Right cardiac atrium (tissue), 5 donors: ENCODE measurements at regions not wholly inside any gene's neighbourhood (a gene's known extent, or its start where the extent isn't known, plus 50 kb on each side); places are given as distances from the start of the nearest gene placed in this dataset.
A peak's percentile ranks its signal among the peaks of the same experiment; 100 is the strongest.
"Not testable (repeated sequence)": the region's sequence is repeated elsewhere in the genome, so short reads cannot be mapped to it uniquely, and the experiment has no call there.

Experiments used
- ATAC-seq, 2 donors: fragments of 200-7000 bp; cut with Tn5 transposase; one replicate each; pipeline versions ENCODE4 v1.8.0 to v1.9.1; 2020; ENCODE audit warnings: moderate library complexity in 2 of 2, mild to moderate bottlenecking in 1 of 2
- DNase-seq, 3 donors: peaks; one replicate each; pipeline ENCODE4 v3.0.0-alpha.2; 2020
- H3K27ac ChIP-seq: one replicate; pipeline ENCODE4 v1.5.1; 2013; ENCODE audit warnings: mild to moderate bottlenecking, low read length, control low read depth, moderate library complexity
- H3K27me3 ChIP-seq: one replicate; pipeline ENCODE4 v1.6.1; 2013; ENCODE audit not compliant: control insufficient read depth, insufficient read depth
- H3K4me1 ChIP-seq: one replicate; pipeline ENCODE4 v1.6.1; 2013; ENCODE audit warnings: low read length; ENCODE audit not compliant: control insufficient read depth, insufficient read depth
- H3K4me3 ChIP-seq: one replicate; pipeline ENCODE4 v1.5.1; 2013; ENCODE audit warnings: low read length, control low read depth
- H3K9me3 ChIP-seq: one replicate; pipeline ENCODE4 v1.6.1; 2013; ENCODE audit warnings: low read length; ENCODE audit not compliant: control insufficient read depth
- WGBS: extraction: QIAGEN DNeasy Blood & Tissue Kit; methylation state at CpG from one replicate; pipeline ENCODE4 v1.1.7; 2013; 5-methylcytosine and 5-hydroxymethylcytosine counted together
- intact Hi-C, 4 donors: fragments of 100-400 bp; cut with DNase I; formaldehyde crosslinking; loops; one replicate each; pipeline versions ENCODE4 v1.11.0 to v1.14.0; 2022 to 2023
- donor health status: healthy with polysubstance abuse.
- donor health status: DM: no; HTN: yes; CAD: no.
- donor health status: DM: no; HTN: no; CAD: no.
- donor health status: DM: no; HTN: yes; CAD: no; lungs with severe emphysema.
- donor health status: DM: yes; HTN: yes; CAD: no.

DNA sequence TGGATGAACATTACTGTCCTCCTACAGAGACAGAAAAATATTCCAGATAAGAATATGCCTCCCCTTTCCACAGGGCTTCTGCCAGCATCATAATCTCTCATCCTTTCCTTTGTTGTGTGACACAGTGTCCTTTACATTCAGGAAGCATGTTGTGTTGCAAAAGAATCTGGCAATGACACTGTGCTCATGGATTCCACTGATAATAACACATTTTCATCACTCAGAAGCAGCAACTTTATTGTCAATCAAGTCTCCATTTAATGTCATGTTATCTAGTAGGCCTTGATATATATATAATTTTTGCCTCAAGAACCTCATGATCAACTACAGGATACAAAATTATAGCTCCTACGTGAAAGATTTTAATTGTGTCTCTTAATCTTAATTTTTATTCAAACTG is 833.9 kb downstream of the FSTL5 start:
- Histone ChIP-seq H3K27me3 (no peaks in the 10 kb centered on the region), H3K27ac (no peak overlapping the region), H3K4me3 (no peak overlapping the region), H3K9me3 (no peaks in the 10 kb centered on the region), H3K4me1 (no peaks in the 10 kb centered on the region)
- intact Hi-C loops = no loop called here
- 72% methylated on average over 1 of the region's 1 CpG for WGBS
- no peak for DNase-seq
- ATAC-seq = no peak

DNA sequence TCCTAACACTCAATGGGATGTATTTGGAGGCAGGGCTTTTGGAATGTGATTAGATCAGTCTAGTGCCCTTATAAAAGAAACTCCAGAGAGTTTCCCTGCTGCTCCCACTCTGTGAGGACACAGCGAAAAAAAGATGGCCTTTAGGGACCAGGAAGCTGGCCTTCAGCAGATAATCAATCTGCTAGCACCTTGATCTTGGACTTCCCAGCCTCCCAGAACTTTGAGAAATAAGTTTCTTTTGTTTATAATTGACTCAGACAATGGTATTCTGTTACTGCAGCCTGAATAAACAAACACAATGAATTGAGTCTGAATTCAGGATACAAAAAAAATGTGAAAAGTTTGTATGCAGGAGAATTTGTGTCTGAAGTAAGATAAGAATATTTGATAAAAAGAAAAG is 842.1 kb downstream of the FSTL5 start:
- Histone ChIP-seq H3K27me3 (no peaks in the 10 kb centered on the region), H3K9me3 (no peaks in the 10 kb centered on the region), H3K27ac (no peak overlapping the region), H3K4me3 (no peak overlapping the region), H3K4me1 (no peaks in the 10 kb centered on the region)
- intact Hi-C loops = no loop called here
- DNase-seq (no peak), ATAC-seq (no peak)
- WGBS = 70% methylated on average over 1 of the region's 1 CpG

DNA sequence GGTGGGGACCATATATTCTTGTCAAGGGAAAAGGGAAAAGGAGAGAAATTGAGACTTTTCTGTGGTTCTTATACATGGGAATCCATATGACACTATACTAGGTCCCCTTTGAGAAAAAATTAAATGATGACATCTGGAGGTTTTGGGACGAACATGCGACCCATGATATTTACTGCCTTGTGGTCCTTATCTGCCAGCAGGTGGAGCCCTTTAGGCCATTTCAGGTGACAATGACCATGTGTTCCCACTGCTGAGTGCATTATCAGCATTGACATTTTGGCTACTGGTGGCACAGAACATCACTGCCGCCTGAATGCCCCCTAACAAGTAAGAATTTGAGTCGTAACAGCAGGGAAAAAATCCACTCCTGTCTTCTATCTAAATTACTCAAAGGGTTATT is 843.4 kb downstream of the FSTL5 start:
- DNase-seq = peak in 1 of 3 donors; percentile 6
- Histone ChIP-seq H3K27me3 (no peaks in the 10 kb centered on the region), H3K27ac (no peak overlapping the region), H3K4me3 (no peak overlapping the region), H3K4me1 (no peaks in the 10 kb centered on the region), H3K9me3 (no peaks in the 10 kb centered on the region)
- ATAC-seq = no peak
- WGBS = 25% methylated on average over 4 of the region's 4 CpGs
- intact Hi-C loops = no loop called here

DNA sequence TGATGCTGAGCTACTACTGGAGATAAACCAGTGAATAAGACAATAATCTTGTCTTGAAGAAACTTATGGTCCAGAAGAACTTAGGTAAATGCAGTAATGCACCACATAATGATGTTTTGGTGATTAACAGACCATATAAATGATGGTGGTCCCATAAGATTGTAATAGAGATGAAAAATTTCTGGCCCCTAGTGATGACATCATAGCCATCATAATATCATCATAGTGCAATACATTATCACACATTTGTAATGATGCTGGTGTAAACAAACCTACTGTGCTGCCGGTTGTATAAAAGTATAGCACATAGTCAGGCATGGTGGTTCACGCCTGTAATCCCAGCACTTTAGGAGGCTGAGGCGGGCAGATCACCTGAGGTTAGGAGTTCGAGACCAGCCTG is 846.8 kb downstream of the FSTL5 start:
- no peak overlapping the region for H3K4me3 ChIP-seq
- H3K27ac ChIP-seq = no peak overlapping the region
- H3K9me3 ChIP-seq = no peaks in the 10 kb centered on the region
- no peak for DNase-seq
- H3K4me1 ChIP-seq = no peaks in the 10 kb centered on the region
- ATAC-seq = no peak
- no peaks in the 10 kb centered on the region for H3K27me3 ChIP-seq
- 85% methylated on average over 4 of the region's 4 CpGs for WGBS
- intact Hi-C loops = no loop called here

DNA sequence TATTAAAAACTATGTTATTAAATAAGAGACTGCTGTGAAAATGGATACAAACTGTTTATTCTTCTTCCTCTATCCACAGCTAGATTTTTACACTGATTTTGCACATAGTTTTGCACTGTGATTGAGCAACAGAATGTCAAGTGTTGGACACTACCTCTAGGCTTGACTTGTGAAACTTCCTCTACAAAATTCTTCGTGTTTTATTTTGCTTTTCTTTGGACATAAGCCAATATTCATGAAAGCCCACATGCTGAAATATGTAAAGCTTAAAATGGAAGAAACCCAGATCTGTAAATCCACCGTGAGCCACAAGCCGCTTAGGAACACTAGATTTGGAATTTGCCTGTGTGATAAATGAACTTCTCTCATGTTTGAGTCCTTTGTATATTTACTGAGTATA is 849.4 kb downstream of the FSTL5 start:
- Histone ChIP-seq H3K27me3 (no peaks in the 10 kb centered on the region), H3K4me1 (no peaks in the 10 kb centered on the region), H3K4me3 (no peak overlapping the region), H3K9me3 (no peaks in the 10 kb centered on the region), H3K27ac (no peak overlapping the region)
- intact Hi-C loops = no loop called here
- no peak for DNase-seq
- ATAC-seq = no peak
- 38% methylated on average over 3 of the region's 3 CpGs for WGBS

DNA sequence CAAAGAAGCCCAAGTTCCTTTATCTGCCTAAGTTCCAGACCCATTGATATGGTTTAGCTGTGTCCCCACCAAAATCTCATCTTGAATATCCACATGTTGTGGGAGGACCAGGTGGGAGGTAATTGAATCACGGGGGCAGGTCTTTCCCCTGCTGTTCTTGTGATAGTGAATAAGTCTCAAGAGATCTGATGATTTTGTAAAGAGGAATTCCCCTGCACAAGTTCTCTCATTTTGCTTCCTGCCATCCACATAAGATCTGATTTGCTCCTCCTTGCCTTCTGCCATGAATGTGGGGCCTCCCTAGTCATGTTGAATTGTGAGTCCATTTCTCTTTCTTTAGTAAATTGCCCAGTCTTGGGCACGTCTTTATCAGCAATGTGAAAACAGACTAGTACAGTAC is 860.2 kb downstream of the FSTL5 start:
- DNase-seq (no peak), ATAC-seq (no peak)
- Histone ChIP-seq H3K4me1 (no peaks in the 10 kb centered on the region), H3K9me3 (no peaks in the 10 kb centered on the region), H3K27me3 (no peaks in the 10 kb centered on the region), H3K4me3 (no peak overlapping the region), H3K27ac (no peak overlapping the region)
- 57% methylated on average over 2 of the region's 2 CpGs for WGBS
- intact Hi-C loops = no loop called here

DNA sequence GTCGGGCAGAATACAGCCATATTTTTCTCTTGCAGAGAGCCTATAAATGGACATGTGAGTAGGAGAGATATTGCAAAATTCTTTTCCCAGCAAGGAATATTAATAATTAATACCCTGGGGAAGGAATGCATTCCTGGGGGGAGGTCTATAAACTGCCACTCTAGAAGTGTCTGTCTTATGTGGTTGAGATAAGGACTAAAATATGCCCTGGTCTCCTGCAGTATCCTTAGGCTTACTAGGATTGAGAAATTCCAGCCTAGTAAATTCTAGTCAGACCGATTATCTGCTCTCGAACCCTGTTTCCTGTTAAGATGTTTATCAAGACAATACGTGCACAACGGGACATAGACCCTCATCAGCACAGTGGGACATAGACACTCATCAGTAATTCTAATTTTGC is 872.6 kb downstream of the FSTL5 start:
- H3K27ac ChIP-seq = no peak overlapping the region
- DNase-seq = no peak
- WGBS = 67% methylated on average over 5 of the region's 5 CpGs
- no peaks in the 10 kb centered on the region for H3K9me3 ChIP-seq
- ATAC-seq = no peak
- intact Hi-C loops = no loop called here
- no peaks in the 10 kb centered on the region for H3K4me1 ChIP-seq
- H3K4me3 ChIP-seq = no peak overlapping the region
- no peaks in the 10 kb centered on the region for H3K27me3 ChIP-seq

DNA sequence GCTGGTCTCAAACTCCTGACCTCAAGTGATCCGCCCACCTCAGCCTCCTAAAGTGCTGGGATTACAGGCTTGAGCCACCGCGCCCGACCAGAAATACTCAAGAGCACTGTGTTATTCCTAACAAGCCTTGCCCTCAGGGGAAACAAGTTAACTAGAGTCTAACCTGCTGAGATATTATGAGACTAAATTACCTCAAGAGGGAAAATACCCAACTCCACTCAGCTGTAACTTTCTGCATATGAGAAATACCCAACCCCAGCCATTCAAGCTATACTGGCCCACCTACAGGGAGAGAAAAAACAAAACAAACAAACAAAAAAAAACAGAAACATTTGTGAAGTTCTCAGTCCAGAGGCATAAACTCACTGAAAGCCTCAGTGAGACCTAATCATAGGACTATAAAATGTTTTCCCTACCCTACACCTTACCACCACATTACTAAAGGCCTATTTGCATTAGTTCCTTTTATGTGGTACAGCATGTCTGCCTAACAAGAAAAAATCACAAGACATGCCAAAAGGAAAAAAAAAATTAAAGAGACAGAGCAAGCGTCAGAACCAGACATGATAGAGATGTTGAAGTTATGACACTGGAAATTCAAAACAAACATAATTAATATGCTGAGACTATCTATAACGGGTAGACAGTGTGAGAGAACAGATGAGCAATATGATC is 876.0 kb downstream of the FSTL5 start:
- 86% methylated on average over 6 of the region's 6 CpGs for WGBS
- no peak overlapping the region for H3K27ac ChIP-seq
- H3K27me3 ChIP-seq = no peaks in the 10 kb centered on the region
- ATAC-seq = no peak
- no peaks in the 10 kb centered on the region for H3K4me1 ChIP-seq
- no peak for DNase-seq
- H3K9me3 ChIP-seq = no peaks in the 10 kb centered on the region
- H3K4me3 ChIP-seq = no peak overlapping the region
- intact Hi-C loops = no loop called here

DNA sequence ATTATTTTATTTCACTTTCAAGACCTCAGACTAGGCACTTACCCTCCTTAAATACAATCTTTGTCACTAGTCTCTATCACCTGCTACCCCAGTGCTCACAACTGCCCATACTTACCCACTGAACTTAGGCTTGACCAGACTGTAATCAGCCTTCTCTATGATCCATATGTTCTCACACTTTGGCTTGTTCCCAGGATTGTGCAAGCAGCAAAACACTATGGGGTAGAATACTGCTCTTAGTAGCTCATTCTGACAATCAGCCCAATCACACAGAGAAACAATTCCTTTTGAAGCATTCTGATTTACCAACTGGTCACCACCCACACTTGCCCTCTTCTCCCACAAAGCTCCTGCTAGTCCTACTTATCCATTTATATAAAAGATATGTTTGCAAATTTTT is 878.3 kb downstream of the FSTL5 start:
- ATAC-seq = no peak

DNA sequence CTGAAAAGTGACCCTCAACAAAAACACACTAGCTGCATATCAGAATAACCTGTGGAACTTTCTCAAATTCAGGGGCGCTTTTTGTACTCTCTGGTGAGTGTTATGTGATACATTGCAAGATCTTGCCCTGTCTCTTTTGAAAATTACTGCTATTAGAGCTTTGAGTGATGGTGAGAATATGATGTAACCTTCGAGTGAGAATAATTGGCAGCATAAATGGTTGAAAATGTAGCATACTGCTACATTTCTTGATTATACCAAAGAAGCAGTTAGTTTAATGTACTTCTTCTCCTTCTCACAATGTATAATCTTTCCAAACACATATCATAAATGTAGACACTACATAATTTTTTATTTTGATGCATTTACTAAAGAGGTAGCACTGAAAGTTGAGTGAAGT is 882.9 kb downstream of the FSTL5 start:
- 49% methylated on average over 2 of the region's 2 CpGs for WGBS
- Histone ChIP-seq H3K27ac (no peak overlapping the region), H3K27me3 (no peaks in the 10 kb centered on the region), H3K4me1 (no peaks in the 10 kb centered on the region), H3K9me3 (no peaks in the 10 kb centered on the region), H3K4me3 (no peak overlapping the region)
- ATAC-seq (no peak), DNase-seq (no peak)
- intact Hi-C loops = no loop called here

More for the DNA sequence above, 878.3 kb downstream of the FSTL5 start:
- DNase-seq = no peak
- H3K27me3 ChIP-seq = no peaks in the 10 kb centered on the region
- H3K4me1 ChIP-seq = no peaks in the 10 kb centered on the region
- no peak overlapping the region for H3K27ac ChIP-seq
- intact Hi-C loops = no loop called here
- H3K4me3 ChIP-seq = no peak overlapping the region
- no peaks in the 10 kb centered on the region for H3K9me3 ChIP-seq

DNA sequence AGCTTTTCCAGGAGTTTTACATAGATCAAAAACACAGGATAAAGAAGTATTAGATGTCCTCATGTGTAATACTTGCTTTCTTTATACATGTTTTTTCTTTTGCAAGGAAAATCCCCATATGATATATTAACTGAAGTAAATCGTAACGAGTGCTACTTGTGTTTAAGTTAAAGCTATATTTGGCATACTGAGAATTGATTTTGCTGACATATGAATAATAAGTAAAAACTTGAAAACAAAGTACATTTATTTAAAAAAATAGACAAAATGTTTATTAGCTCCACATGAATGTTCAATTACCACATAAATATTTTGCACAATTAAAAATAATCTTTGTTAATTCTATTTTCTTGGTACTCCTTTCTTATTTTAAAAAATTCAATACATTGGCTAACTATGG is 884.7 kb downstream of the FSTL5 start:
- ATAC-seq (no peak), DNase-seq (no peak)
- H3K27me3 ChIP-seq = no peaks in the 10 kb centered on the region
- intact Hi-C loops = no loop called here
- 80% methylated on average over 2 of the region's 2 CpGs for WGBS
- no peak overlapping the region for H3K27ac ChIP-seq
- H3K4me1 ChIP-seq = no peaks in the 10 kb centered on the region
- H3K4me3 ChIP-seq = no peak overlapping the region
- no peaks in the 10 kb centered on the region for H3K9me3 ChIP-seq

DNA sequence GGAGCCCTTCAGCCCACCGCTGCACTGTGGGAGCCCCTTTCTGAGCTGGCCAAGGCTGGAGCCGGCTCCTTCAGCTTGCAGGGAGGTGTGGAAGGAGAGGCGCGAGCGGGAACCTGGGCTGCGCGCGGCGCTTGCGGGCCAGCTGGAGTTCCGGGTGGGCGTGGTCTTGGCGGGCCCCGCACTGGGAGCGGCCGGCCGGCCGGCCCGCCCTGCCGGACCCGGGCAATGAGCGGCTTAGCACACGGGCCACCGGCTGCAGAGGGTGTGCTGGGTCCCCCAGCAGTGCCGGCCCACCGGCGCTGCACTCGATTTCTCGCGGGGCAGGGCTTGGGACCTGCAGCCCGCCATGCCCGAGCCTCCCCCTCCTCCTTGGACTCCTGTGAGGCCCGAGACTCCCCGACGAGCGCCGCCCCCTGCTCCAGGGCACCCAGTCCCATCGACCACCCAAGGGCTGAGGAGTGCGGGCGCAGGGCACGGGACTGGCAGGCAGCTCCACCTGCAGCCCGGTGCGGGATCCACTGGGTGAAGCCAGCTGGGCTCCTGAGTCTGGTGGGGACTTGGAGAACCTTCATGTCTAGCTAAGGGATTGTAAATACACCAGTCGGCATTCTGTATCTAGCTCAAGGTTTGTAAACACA is 886.5 kb downstream of the FSTL5 start:
- intact Hi-C loops, H3K4me1 ChIP-seq, ATAC-seq, H3K27me3 ChIP-seq, H3K4me3 ChIP-seq, H3K9me3 ChIP-seq, H3K27ac ChIP-seq: not testable (repeated sequence)
- DNase-seq = peak in 1 of 3 donors; percentile 32
- WGBS = 91% methylated on average over 44 of the region's 44 CpGs
